HK-2 (cell line): ENCODE measurements at regions not wholly inside any gene's neighbourhood (a gene's known extent, or its start where the extent isn't known, plus 50 kb on each side); places are given as distances from the start of the nearest gene placed in this dataset.
"Not testable (repeated sequence)": the region's sequence is repeated elsewhere in the genome, so short reads cannot be mapped to it uniquely, and the experiment has no call there.

Source experiments
- DNase-seq: peaks from one replicate; pipeline ENCODE4 v3.0.0-alpha.2; 2018; ENCODE audit not compliant: unreplicated experiment

GRCh38 chr6:68022968-68023367, 612.1 kb upstream of the ADGRB3 start:
- DNase-seq = not testable (repeated sequence)

DNA sequence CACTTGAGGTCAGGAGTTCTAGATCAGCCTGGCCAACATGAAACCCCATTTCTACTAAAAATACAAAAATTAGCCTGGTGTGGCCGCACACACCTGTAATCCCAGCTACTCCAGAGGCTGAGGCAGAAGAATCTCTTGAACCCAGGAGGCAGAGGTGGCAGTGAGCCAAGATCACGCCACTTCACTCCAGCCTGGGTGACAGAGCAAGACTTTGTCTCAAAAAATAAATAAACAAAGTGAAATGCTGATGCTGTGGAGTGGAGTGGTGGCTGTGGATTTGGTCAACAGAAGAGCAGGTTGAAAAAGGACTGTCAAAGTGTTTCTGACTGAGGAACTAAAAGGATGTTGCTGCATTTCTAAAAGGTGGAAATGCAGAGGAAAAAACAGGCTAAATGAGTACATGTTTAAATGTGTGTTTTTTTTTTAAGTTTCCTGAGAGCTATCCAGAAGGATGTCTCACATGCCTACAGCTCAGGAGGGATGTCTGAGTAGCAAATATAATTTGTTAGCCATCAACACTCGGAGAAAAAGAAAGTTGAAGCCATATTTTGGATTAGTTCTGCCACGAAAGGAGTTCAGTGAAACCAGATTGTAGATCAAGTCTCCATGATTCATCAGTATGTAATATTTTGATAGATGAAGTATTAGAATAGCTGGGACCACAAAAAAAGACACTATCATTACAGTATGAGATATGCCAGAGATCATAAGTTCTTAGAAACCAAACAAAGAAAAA, 621.1 kb upstream of the ADGRB3 start:
- DNase-seq = no peak

GRCh38 chr6:68012822-68013221, 622.3 kb upstream of the ADGRB3 start:
- no peak for DNase-seq

GRCh38 chr6:68010936-68011335, 624.1 kb upstream of the ADGRB3 start:
- DNase-seq = no peak

DNA sequence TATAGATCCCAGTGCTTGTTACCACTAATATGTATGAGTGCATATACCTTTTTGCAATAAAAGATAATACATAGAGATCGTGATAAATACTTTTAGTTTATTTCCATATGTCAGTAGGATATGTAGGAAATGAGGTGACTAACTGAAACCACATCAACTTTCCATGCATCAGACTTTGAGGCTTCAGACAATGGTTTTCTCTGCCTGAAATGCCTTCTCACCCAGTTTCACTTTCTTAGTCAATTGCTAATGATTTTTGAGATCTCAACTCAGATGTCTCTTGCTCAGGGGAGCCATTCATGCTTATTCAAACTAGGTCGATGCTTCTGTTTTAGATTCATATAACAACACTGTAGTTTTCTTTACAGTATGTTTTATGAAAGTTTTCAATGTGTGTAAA, 626.6 kb upstream of the ADGRB3 start:
- DNase-seq = no peak

- no peak for DNase-seq
Measured at GRCh38 chr6:68007717-68008116, 627.4 kb upstream of the ADGRB3 start.

DNA sequence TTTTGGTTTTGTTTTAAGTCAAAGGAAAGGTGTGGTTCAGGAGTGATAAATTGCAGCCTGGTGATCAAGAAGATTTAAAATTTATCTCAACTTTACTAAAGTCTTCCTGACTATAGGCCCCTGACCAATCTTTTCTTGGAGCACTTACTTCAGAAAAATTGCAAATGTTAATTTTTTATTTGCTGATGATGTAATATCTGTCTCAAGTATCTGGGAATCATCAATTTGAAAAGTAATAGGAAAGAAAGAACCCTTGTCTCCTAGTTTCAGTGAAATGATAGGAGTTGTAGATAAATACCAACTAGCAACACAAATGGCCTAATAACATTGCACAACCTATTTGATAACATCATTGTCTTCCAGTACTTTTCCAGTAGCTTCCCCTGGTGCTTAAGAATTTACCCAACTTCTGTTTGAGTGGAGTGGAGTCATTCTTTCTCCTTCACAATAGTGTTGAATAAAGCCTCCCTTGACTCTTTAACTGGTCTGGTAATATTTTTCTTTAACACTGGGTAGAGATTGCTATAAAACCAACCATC, 648.3 kb upstream of the ADGRB3 start:
- DNase-seq = no peak

- no peak for DNase-seq
Measured at GRCh38 chr6:67976486-67976885, 658.6 kb upstream of the ADGRB3 start.

- no peak for DNase-seq
Measured at GRCh38 chr6:67974931-67975330, 660.2 kb upstream of the ADGRB3 start.

GRCh38 chr6:67971812-67972211, 663.3 kb upstream of the ADGRB3 start:
- no peak for DNase-seq

DNA sequence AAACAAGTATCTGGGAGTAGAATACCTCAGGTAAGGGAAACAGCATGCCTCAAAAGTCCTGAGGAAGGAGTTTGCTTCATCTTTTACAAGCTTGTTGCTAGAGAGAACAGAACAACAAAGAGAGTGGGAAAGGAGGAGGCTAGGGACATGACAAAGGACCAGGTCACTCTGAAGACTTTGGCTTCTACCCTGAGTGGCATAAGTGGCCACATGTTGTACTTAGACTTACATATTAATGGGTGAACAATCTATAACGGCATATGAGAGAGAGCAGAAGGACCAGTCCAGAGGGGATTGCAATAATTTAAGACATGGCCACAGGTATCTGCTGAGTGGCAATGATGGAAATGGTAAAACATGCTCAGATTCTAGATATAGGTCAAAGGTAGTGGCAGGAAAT, 668.3 kb upstream of the ADGRB3 start:
- no peak for DNase-seq

GRCh38 chr6:67956352-67956751, 678.7 kb upstream of the ADGRB3 start:
- no peak for DNase-seq

- no peak for DNase-seq
Measured at GRCh38 chr6:67952948-67953347, 682.1 kb upstream of the ADGRB3 start.

GRCh38 chr6:67952121-67952520, 683.0 kb upstream of the ADGRB3 start:
- no peak for DNase-seq

GRCh38 chr6:67947762-67948161, 687.3 kb upstream of the ADGRB3 start:
- DNase-seq = not testable (repeated sequence)

- no peak for DNase-seq
Measured at GRCh38 chr6:67935976-67936477, 699.1 kb upstream of the ADGRB3 start.

DNA sequence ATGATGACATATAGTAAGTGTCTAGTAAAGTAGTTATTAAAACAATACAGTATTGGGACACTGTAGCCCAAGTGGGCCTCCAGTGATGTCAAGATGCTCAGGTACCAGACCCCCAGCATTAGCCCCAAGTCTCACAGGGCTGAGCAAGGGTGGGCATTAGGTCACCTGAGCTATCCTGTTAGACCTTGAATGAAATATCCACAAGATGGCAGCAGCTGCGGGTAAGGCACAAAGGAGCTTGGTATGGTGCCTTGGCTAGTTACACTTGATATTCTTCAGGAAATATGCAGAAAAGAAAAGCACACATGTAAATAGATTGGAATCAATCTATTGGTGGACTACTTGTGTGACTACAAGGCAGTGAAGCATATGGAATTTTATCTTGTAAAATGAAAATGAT, 701.8 kb upstream of the ADGRB3 start:
- no peak for DNase-seq

GRCh38 chr6:67922588-67922987, 712.5 kb upstream of the ADGRB3 start:
- not testable (repeated sequence) for DNase-seq

- DNase-seq = not testable (repeated sequence)
Measured at GRCh38 chr6:67920040-67920439, 715.0 kb upstream of the ADGRB3 start.

- DNase-seq = no peak
Measured at GRCh38 chr6:67916399-67916798, 718.7 kb upstream of the ADGRB3 start.

GRCh38 chr6:67914419-67914818, 720.7 kb upstream of the ADGRB3 start:
- DNase-seq = no peak

- DNase-seq = no peak
Measured at GRCh38 chr6:67909354-67909753, 725.7 kb upstream of the ADGRB3 start.

DNA sequence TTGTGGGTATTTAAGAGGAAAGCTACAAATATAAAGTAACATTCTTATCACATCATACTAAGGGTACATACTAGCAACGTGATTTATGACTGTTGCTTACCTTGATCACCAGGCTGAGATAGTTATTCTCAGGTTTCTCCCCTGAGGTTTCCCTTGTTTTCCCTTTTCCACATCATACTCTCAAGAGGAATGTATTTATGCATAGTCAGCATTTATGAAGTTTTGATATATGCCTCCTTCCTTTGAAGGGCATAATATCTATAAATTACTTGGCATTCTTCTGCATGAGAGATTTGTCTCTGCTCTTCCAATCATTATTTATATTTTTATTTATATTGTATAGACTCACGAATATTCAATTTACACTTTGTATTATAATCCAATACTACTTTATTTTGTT, 726.7 kb upstream of the ADGRB3 start:
- no peak for DNase-seq

DNA sequence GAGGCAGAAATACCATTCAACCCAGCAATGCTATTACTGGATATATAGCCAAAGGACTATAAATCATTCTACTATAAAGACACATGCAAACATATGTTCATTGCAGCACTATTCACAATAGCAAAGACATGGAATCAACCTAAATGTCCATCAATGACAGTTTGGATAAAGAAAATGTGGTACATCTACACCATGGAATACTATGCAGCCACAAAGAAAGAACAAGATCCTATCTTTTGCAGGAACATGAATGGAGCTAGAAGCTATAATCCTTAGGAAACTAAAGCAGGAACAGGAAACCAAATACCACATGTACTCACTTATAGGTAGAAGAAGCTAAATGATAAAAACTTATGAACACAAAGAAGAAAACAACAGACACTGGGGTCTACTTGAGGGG, 730.3 kb upstream of the ADGRB3 start:
- DNase-seq = not testable (repeated sequence)
